ENCODE measurements at regions not wholly inside any gene's neighbourhood (a gene's known extent, or its start where the extent isn't known, plus 50 kb on each side); places are given as distances from the start of the nearest gene placed in this dataset.
A peak's percentile ranks its signal among the peaks of the same experiment; 100 is the strongest.
"Not testable (repeated sequence)": the region's sequence is repeated elsewhere in the genome, so short reads cannot be mapped to it uniquely, and the experiment has no call there.

DNA sequence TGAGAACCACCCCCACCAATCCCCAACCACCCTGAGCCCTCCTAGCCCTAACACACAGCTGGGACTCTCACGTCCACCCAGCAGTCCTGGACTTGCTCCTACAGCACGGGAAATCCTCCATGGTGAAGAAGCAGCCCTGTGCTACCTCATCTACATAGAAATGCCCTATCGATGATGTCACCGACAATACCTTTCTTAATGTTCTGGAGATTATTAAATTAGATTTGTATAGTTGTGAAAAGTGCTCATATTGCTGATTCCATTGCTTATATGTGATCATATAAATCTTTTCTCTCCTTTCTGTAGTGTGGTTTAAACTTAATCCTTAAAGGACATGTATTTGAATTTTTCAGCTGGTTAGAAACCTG lies 97.1 kb downstream of the PPIAL4G start:
- not testable (repeated sequence) for DNase-seq (ENCODE audit: low spot score)

DNA sequence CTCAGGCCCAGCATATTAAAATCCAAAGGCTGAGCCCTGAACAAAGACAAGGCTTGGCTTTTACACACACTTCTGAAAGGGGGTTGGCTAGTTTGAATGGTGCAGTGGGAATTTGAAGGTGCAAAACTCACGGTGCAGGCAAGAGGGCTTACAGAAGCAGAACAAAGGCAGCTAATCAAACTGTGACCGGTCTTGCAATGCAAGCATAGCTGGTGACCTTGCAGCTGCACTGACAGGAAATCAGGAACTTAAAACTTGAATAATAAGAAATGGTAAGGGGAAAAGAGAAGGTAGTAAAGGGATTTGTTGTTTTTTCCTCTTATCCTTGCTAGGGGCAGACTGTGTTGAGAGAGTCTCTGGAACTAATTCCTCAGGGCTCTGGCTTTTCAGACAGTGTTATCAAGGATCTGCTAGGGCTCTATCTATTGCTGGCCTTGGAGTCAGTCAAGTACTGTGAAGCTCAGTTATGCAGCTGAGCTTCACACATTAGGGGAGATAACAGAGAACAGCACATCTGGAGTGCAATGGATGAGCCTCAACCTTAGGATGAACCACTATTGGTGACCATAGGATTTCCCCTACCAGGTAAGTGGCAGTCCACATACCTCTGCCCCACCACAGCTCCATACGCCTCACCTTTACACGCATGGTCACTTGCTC lies 97.6 kb downstream of the PPIAL4G start:
- DNase-seq (ENCODE audit: low spot score): no peak

DNA sequence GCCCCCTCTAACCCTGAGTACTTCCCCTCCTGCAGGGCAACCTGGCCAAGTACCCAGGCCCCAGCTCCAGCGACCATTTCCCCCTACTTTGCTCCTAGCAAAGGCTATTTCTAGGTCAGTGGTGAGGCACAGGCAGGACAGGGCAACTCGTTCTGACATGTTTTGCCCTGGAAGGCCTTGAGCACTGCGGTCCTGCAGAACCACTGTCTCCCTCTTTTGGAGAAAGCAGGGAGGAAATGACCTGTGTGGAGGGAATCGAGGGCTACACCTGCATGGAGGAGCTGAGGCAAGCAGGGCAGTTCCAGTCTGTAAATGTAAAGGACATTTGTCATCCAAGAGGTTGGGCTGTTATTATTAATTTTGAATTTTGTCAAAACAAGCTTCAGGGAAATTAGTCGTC lies 99.1 kb downstream of the PPIAL4G start:
- DNase-seq (ENCODE audit: low spot score): no peak

DNA sequence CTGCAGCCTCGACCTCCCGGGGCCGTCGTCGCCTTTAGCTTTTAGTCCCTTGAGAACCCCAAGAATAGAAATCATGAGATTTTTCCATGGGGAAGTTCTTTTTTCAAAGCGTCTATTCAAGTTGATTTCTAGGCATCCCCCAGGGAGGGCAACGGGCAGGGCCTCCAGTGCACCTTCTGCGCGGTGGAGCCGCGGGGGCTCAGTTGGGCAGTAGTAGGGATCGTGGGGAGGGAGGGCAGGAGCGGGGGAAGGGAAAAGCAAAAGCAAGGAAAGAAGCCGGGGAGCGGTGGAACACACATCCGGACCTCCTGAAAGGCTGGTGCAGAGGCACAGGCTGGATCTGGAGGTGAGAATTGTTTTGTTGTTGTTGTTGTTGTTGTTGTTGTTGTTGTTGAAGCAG lies 103.4 kb downstream of the PPIAL4G start:
- DNase-seq (ENCODE audit: low spot score): no peak

DNA sequence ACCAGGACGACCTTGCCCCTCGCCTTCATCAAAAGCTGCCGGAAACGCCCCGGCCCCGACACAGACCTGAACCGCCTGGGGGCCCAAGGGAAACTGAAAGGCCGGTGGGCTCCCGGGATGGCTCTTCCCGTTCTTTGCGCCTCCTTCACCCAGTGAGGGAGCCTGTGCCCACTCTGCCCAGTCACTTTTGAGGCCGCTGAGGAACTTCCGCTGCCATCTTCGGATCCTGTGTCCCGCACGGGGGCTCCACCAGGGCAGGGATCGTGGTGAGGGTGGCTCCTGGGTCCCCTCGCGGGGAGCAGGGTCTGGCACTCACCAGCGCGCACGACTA lies 104.0 kb downstream of the PPIAL4G start:
- DNase-seq (ENCODE audit: low spot score): no peak

DNA sequence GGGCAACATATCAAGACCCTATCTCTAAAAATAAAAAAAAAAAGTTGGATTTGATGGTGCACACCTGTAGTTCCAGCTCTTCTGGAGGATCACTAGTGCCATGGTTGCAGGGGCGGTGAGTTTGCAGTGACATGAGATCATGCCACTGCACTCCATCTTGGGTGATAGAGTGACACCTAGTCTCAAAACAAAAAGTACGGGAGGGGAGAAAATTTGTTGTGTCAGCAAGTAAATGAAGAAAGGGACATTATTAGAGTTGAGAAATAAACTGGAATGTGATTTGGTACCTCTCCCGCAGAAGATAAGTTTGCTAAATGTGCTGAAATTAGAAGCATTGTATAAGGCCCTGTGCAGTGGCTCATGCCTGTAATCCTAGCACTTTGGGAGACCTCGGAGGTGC lies 105.1 kb downstream of the PPIAL4G start:
- DNase-seq (ENCODE audit: low spot score): not testable (repeated sequence)

DNA sequence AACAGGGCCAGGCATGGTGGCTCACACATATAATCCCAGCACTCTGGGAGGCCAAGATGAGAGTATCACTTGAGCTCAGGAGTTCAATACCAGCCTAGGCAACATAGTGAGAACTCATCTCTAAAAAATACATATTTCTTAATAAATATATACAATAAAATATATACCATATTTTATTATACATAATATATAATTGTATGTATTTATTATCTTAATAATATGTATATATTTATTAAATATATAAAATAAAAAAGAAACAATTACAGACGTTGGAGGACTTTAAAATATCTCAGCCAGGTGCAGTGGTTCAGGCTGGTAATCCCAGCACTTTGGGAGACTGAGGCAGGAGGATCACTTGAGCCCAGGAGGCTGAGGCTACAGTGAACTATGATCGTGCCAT lies 106.1 kb downstream of the PPIAL4G start:
- not testable (repeated sequence) for DNase-seq (ENCODE audit: low spot score)

DNA sequence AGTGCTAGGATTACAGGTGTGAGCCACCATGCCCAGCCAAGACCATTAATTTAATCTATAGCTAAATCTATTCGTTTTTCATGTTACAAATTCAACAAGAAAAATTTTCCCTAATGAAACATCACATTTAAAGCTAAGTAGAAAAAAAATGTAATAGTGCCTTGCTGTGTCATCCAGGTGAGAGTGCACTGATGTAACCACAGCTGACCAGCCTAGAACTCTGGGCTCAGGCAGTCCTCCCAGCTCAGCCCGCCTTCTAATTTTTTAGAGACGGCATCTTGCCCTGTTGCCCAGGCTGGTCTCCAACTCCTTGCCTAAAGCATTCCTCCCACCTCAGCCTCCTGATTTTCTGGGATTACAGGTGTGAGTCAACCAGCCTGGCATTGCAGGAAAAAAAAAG lies 109.0 kb downstream of the PPIAL4G start:
- no peak for DNase-seq (ENCODE audit: low spot score)

DNA sequence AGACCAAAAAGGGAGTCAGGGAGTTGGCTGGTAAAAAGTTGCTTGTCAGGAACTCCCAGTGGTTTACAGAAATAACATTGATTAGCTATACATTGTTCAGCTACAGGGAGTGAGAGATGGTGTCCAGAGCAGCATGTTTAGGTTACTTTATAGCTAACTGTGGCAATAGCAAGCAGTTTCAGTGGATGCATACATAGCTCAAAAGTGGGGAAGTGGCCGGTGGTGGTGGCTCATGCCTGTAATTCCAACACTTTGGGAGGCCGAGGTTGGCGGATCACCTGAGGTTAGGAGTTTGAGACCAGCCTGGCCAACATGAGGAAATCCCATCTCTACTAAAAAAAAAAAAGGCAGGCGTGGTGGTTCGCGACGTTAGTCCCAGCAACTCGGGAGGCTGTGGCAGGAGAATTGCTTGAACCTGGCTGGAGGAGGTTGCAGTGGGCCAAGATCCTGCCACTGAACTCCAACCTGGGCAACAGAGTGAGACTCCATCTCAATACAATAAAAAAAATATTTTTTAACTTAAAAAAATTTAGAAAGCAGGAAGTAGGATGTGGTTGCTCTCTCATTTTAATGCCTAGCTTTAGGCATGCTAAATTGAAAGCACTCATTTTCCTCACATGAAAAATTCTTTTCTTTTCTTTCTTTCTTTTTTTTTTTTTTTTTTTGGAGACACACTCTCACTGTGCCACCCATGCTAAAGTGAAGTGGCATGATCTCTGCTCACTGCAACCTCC lies 109.7 kb downstream of the PPIAL4G start:
- no peak for DNase-seq (ENCODE audit: low spot score)

DNA sequence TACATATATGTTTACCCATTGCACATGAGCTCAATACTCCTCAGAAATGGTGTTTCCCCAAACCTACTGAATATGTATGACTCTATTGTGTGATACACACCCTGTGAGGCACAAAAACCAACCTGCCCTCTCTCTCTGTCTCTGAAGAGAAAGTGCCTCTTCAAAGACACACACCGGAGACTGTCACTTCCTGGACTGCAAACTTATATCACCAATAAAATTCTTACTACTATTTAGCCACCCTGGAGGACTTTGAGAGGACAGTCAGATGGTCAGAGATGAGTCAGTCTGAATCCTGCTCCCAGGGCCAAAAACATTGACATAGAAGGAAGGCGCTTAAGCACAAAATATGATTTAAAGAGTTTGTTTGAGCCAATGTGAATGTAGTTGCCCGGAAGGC lies 110.4 kb downstream of the PPIAL4G start:
- DNase-seq (ENCODE audit: low spot score): no peak

DNA sequence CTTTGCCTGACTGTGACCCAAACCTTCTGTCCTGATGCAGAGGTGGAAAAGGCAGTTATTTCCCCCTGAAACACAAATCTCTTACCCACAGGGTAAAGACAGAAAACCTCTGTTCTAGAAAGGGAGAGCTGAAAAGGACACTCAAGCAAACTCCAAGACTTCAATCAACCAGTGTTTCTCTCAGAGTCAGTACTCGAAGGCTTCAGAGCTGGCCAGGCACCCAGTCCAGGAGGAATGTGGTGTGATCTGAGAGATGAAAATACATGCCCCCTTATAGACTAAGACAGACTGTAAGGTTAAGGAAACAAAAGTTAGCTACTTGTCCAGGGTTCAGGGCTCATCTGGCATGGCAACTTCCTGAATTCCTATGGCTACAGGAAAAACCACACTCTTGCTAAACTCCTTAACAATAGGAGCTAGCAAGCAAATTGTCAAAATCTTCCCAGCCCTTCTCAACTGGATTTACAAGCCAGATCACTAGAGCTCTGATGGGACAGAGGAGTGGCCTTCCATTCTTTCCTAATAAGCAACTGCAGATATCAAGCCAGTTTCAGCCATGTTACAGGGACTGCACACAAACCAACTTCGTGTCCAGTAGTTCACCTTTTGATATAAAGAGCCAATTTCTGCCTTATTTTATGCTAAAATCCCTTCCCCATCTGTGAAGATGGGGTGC lies 110.9 kb downstream of the PPIAL4G start:
- DNase-seq (ENCODE audit: low spot score): not testable (repeated sequence)

DNA sequence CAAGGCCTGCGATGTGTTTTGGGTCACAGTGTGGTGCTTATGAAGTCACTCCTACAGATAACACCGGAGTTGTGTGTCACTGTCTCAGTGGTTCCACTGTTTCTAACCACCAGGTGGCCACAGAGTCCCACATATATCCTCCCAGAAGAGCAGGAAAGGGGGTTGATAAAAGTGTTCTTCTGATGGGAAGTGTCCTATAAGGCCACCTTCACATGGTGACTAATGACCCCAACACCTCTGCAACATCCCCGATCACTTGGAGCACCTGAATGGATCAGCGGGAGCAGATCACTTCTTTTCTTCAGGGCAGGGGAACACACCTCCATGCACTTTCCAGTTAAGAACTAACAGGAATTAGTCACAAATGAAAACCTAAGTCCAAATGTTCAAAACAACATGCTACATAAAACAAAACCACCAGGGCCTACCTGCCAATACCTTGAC lies 111.5 kb downstream of the PPIAL4G start:
- DNase-seq (ENCODE audit: low spot score): peak; percentile 51

DNA sequence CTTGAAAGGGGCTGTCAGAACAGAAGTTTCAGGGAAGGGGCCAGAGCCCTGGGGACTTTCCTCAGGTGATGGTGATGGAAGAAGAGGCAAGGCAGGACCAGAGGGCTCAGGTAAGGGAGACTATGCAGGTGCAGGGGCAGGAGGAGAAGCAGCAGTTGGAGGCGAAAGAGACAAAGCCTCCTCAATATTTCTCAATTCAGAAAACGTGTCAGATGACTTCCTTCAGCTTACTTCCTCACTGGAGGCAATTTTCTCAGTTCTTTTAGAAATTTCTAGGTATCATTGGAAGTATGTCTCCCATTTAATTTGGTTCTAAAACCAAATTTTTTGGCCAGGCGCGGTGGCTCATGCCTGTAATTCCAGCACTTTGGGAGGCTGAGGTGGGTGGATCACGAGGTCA lies 112.4 kb downstream of the PPIAL4G start:
- DNase-seq (ENCODE audit: low spot score): not testable (repeated sequence)

DNA sequence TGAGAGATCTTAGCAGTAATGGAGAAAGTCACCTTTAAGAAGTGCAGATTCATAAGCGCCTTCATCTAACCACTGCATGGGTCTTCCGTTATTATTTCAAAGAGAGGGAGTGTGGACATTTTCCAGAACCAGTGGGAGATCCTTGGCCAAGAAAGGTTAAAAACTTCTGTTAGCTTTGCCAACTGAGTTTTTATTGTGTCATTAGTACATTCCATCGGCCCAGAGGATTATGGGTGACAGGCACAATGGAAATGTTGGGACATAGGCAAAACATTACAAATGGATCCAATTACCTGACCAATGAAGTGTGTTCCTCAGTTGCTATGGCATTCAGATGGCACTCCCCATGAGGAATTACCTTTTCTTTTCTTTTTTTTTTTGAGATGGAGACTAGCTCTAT lies 115.5 kb downstream of the PPIAL4G start:
- no peak for DNase-seq (ENCODE audit: low spot score)

DNA sequence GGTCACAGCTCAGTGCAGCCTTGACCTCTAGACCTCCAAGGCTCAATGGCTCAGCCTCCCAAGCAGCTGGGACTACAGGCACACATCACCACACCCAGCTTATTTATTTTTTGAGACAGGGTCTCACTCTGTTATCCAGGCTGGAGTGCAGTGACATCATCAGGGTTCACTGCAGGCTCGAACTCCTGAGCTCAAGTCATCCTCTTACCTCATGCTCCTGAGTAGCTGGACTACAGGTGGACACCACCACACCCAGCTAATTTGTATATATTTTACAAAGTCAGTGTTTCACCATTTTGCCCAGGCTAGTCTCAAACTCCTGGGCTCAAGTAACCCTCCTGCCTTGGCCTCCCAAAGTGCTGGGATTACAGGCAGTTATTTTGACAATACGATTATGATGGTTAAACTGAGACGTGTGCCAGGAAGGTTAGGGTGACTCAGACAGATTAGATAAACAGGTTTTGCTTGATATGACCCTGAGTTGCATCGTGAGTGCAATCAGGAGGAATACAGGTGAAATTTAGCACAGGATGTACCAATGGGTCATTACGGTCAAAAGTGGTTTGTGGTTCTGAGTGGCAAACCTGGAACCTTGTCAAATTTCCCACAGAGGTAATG lies 116.9 kb downstream of the PPIAL4G start:
- DNase-seq (ENCODE audit: low spot score): not testable (repeated sequence)

DNA sequence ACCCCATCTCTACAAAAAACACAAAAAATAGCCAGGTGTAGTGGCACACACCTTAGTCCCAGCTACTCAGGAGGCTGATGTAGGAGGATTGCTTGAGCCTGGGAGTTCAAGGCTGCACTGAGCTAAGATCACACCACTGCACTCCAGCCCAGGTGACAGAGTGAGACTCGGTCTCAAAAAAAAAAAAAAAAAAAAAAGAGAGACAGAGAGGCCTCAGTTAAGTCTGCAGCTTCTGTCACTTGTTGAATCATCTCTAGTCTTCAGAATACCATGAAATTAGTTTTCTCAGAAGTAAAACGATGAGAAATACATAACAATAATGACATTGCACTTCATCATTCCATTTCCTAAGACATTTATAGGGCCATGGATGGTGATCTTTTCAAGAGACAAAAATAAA lies 118.0 kb downstream of the PPIAL4G start:
- DNase-seq (ENCODE audit: low spot score): not testable (repeated sequence)

DNA sequence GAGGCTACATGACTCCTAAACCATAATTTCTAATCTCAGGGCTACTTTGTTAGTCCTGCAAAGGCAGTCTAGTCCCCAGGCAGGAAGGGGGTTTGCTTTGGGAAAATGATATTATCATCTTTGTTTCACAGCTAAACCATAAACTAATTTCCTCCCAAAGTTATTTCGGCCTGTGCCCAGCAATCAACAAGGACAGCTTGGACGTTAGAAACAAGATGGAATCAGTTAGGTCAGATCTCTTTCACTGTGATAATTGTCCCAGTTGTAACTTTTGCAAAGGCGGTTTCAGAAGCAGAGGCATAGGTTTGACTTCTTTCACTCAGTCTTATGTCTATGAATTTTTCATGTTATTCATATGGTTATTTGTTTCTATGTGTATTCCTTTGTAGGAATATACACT lies 119.1 kb downstream of the PPIAL4G start:
- DNase-seq (ENCODE audit: low spot score): not testable (repeated sequence)

DNA sequence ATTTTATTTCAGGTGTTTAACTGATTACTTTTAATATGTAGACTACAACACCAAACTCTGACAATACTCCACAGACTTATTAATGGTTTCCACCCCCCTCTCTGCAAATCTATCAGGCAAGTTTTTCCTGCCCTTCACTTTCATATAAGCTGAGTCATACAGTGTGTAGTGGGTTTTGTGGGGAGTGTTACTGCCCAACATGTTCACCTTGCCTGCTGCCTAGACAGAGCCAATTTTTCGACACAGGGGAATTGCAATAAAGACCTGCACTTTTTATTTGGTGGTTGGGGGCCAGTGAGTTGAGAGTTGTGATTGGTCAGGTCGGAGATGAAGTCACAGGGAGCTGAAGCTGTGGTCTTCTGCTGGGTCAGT lies 119.7 kb downstream of the PPIAL4G start:
- DNase-seq (ENCODE audit: low spot score): no peak

DNA sequence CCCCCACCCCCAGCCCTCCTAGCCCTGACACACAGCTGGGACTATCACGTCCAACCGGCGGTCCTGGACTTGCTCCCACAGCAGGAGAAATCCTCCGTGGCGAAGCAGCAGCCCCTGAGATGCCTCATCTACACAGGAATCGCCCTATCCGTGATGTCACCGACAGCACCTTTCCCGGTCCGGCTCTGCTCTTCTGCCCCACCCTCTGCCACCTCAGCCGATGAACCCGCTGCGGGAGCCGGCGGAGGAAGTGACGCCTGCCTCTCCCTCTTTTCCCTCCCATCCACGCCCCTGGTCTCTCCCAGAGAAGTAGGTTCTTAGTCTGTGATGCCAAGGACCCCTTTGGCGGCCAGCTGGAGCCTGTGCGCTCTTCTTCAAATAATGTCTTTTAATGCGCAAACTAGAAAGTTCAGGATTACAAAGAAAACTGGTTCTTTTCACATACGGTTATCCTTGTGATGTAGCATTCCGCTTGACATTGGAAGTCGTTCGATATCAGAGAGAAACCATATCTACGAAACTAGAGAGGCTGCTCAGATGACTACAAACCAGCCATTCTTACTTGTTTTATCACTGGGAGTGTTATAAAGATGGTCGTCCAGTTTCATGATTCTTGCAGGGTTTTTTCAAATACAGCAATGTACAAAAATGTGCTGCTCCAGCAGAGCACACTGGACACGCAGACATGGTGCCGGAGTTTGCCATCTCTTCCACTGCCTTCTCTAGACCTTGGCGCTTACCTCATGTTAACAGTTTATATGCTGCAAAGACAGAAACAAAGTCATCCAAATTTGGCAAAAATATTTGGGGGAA lies 120.3 kb downstream of the PPIAL4G start:
- DNase-seq (ENCODE audit: low spot score): no peak

DNA sequence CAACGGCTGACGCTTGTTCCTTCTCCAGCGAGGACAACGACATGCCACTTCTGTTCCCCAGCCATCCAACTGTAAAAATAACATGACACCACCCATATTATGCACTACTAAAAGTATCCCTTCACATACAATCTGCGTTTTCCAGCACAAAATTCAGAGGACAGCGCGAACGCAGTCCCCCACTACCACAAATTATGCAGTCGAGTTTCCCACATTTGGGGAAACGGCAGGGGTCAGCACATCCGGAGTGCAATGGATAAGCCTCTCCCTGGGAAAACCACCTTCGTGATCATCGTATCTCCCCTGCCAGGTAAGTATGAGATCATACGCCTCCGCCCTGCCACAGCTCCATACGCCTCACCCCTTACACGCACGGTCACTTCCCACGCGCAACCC lies 120.9 kb downstream of the PPIAL4G start:
- no peak for DNase-seq (ENCODE audit: low spot score)

DNA sequence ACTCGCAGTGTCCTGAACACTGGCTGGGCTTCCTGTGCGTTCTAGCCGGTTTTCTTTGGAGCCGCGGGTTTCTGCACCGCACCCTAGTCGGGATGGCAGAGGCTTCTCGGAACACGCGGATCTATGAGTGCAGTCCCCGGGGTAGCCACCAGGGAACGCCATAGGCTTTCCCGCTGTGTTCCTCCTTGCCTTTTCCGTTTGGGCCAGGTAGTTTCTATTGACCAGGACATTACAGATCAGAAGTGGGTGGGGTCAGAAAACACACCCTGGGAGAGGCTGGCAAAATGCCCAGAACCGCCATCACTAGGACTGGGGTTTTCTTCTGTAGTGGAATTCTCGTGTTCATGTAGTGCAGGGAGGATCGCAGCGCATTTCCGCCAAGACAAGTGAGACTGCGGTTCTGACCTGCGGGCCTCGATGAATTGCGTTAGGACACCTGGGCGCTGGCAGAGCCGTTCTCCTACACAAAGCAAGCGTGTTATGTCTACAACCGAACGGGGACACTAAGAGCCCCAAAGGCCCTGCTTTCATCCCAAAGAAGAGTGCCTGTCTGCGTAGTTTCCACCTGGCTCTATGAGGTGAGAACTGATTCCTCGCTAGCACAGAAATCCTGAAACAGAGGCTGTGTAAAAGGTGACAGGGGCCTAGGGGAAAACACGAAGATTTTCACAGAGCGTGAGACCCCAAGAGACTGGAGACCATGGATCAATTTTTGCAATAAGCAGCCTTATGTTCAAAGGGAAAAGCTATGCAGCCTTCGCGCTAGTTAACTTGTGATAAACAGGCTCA lies 121.5 kb downstream of the PPIAL4G start:
- not testable (repeated sequence) for DNase-seq (ENCODE audit: low spot score)

Data from kidney capillary endothelial cell (primary cell).